Activated naive CD4-positive, alpha-beta T cell treated with anti-CD3 and anti-CD28 coated beads, Interleukin-2, amount 50 U/mL, for 24 hours (primary cell): ENCODE measurements at regions not wholly inside any gene's neighbourhood (a gene's known extent, or its start where the extent isn't known, plus 50 kb on each side); places are given as distances from the start of the nearest gene placed in this dataset.
"Not testable (repeated sequence)": the region's sequence is repeated elsewhere in the genome, so short reads cannot be mapped to it uniquely, and the experiment has no call there.

ENCODE experiments used
- H3K27ac Mint-ChIP-seq: one replicate; pipeline ENCODE4 v1.8.0; 2021; ENCODE audit warnings: mild to moderate bottlenecking, mixed read lengths
- H3K27me3 Mint-ChIP-seq: one replicate; pipeline ENCODE4 v1.8.0; 2021; ENCODE audit warnings: mixed read lengths
- H3K36me3 Mint-ChIP-seq: one replicate; pipeline ENCODE4 v1.8.0; 2021; ENCODE audit warnings: mixed read lengths
- H3K4me1 Mint-ChIP-seq: one replicate; pipeline ENCODE4 v1.8.0; 2021; ENCODE audit warnings: mixed read lengths
- H3K4me3 Mint-ChIP-seq: one replicate; pipeline ENCODE4 v1.8.0; 2021; ENCODE audit warnings: mild to moderate bottlenecking, mixed read lengths
- H3K9me3 Mint-ChIP-seq: one replicate; pipeline ENCODE4 v1.8.0; 2021; ENCODE audit warnings: mixed read lengths

- H3K27ac Mint-ChIP-seq: no peak overlapping the region
- H3K27me3 Mint-ChIP-seq: no peaks in the 10 kb centered on the region
- no peaks in the 10 kb centered on the region for H3K4me1 Mint-ChIP-seq
- H3K9me3 Mint-ChIP-seq: peaks cover 19% of the 10 kb centered on the region
- peaks cover 41% of the 10 kb centered on the region for H3K36me3 Mint-ChIP-seq
- no peak overlapping the region for H3K4me3 Mint-ChIP-seq
These were observed 59.4 kb downstream of the BLTP3B start for GRCh38 chr12:100083308-100083707.

GRCh38 chr12:100078777-100079176, 63.9 kb downstream of the BLTP3B start:
- H3K27me3 Mint-ChIP-seq, H3K27ac Mint-ChIP-seq, H3K4me3 Mint-ChIP-seq, H3K4me1 Mint-ChIP-seq: not testable (repeated sequence)
- H3K36me3 Mint-ChIP-seq: peaks cover 51% of the 10 kb centered on the region
- H3K9me3 Mint-ChIP-seq: peaks cover 19% of the 10 kb centered on the region

GRCh38 chr12:100077367-100077766, 65.3 kb downstream of the BLTP3B start:
- Mint-ChIP-seq H3K4me3 (no peak overlapping the region), H3K9me3 (peaks cover 19% of the 10 kb centered on the region), H3K27ac (no peak overlapping the region), H3K27me3 (no peaks in the 10 kb centered on the region), H3K4me1 (no peaks in the 10 kb centered on the region), H3K36me3 (peaks cover 48% of the 10 kb centered on the region)

GRCh38 chr12:100075598-100075997, 67.1 kb downstream of the BLTP3B start:
- no peaks in the 10 kb centered on the region for H3K4me1 Mint-ChIP-seq
- peaks cover 36% of the 10 kb centered on the region for H3K36me3 Mint-ChIP-seq
- H3K27me3 Mint-ChIP-seq: no peaks in the 10 kb centered on the region
- no peak overlapping the region for H3K27ac Mint-ChIP-seq
- no peak overlapping the region for H3K4me3 Mint-ChIP-seq
- peaks cover 7% of the 10 kb centered on the region for H3K9me3 Mint-ChIP-seq

GRCh38 chr12:100069795-100070194, 72.9 kb downstream of the BLTP3B start:
- Mint-ChIP-seq H3K27me3 (no peaks in the 10 kb centered on the region), H3K36me3 (peaks cover 53% of the 10 kb centered on the region), H3K4me1 (no peaks in the 10 kb centered on the region), H3K9me3 (peaks cover 13% of the 10 kb centered on the region), H3K4me3 (no peak overlapping the region), H3K27ac (no peak overlapping the region)

- no peaks in the 10 kb centered on the region for H3K4me1 Mint-ChIP-seq
- peaks cover 13% of the 10 kb centered on the region for H3K9me3 Mint-ChIP-seq
- H3K4me3 Mint-ChIP-seq: no peak overlapping the region
- H3K27me3 Mint-ChIP-seq: no peaks in the 10 kb centered on the region
- no peak overlapping the region for H3K27ac Mint-ChIP-seq
- H3K36me3 Mint-ChIP-seq: peaks cover 57% of the 10 kb centered on the region
These were observed 74.4 kb downstream of the BLTP3B start for GRCh38 chr12:100068305-100068704.

GRCh38 chr12:100061814-100062213, 77.1 kb upstream of the ANKS1B start:
- Mint-ChIP-seq H3K4me1 (no peaks in the 10 kb centered on the region), H3K27me3 (no peaks in the 10 kb centered on the region), H3K27ac (no peak overlapping the region), H3K36me3 (peaks cover 47% of the 10 kb centered on the region), H3K9me3 (peaks cover 6% of the 10 kb centered on the region), H3K4me3 (no peak overlapping the region)

- Mint-ChIP-seq H3K4me1 (no peaks in the 10 kb centered on the region), H3K9me3 (no peaks in the 10 kb centered on the region), H3K27ac (no peak overlapping the region)
These were observed 73.8 kb upstream of the ANKS1B start for GRCh38 chr12:100058482-100059029.

GRCh38 chr12:100046202-100046601, 61.5 kb upstream of the ANKS1B start:
- not testable (repeated sequence) for H3K27ac Mint-ChIP-seq, H3K9me3 Mint-ChIP-seq, H3K4me3 Mint-ChIP-seq, H3K27me3 Mint-ChIP-seq, H3K4me1 Mint-ChIP-seq
- H3K36me3 Mint-ChIP-seq: peaks cover 44% of the 10 kb centered on the region

More at GRCh38 chr12:100058482-100059029, 73.8 kb upstream of the ANKS1B start:
- peaks cover 31% of the 10 kb centered on the region for H3K36me3 Mint-ChIP-seq
- H3K27me3 Mint-ChIP-seq: no peaks in the 10 kb centered on the region
- no peak overlapping the region for H3K4me3 Mint-ChIP-seq

- H3K4me1 Mint-ChIP-seq: no peaks in the 10 kb centered on the region
- no peaks in the 10 kb centered on the region for H3K9me3 Mint-ChIP-seq
- H3K4me3 Mint-ChIP-seq: no peak overlapping the region
- no peak overlapping the region for H3K27ac Mint-ChIP-seq
- peaks cover 44% of the 10 kb centered on the region for H3K36me3 Mint-ChIP-seq
- H3K27me3 Mint-ChIP-seq: no peaks in the 10 kb centered on the region
These were observed 59.5 kb upstream of the ANKS1B start for GRCh38 chr12:100044266-100044665.

- H3K27me3 Mint-ChIP-seq: no peaks in the 10 kb centered on the region
- peaks cover 40% of the 10 kb centered on the region for H3K36me3 Mint-ChIP-seq
- H3K9me3 Mint-ChIP-seq: no peaks in the 10 kb centered on the region
- no peak overlapping the region for H3K27ac Mint-ChIP-seq
- H3K4me1 Mint-ChIP-seq: no peaks in the 10 kb centered on the region
- H3K4me3 Mint-ChIP-seq: no peak overlapping the region
These were observed 58.9 kb upstream of the ANKS1B start for GRCh38 chr12:100043631-100044030.
